Suprapubic skin (tissue), 3 donors: ENCODE measurements at regions not wholly inside any gene's neighbourhood (a gene's known extent, or its start where the extent isn't known, plus 50 kb on each side); places are given as distances from the start of the nearest gene placed in this dataset.

Experiments
- EP300 ChIP-seq: sonication (generic); formaldehyde crosslinking; IDR thresholded peaks from one replicate; pipeline ENCODE4 v1.6.1; 2017; ENCODE audit warnings: antibody characterized with exemption
- POLR2A ChIP-seq, 2 donors: fragments of 450-650 bp; IDR thresholded peaks; one replicate each; pipeline ENCODE4 v1.6.1; 2017; ENCODE audit warnings: antibody characterized with exemption in 2 of 2, mild to moderate bottlenecking in 2 of 2, moderate library complexity in 2 of 2
- TF ChIP-seq, protein P1 (sequence below), 2 donors: fragments of 200-600 bp in 1 of 2; fragments of 450-650 bp in 1 of 2; sonication (generic) in 1 of 2; IDR thresholded peaks; one replicate each; pipeline ENCODE4 v1.5.1; 2016 to 2019; ENCODE audit warnings: antibody characterized with exemption in 2 of 2, mild to moderate bottlenecking in 1 of 2, moderate library complexity in 1 of 2

DNA sequence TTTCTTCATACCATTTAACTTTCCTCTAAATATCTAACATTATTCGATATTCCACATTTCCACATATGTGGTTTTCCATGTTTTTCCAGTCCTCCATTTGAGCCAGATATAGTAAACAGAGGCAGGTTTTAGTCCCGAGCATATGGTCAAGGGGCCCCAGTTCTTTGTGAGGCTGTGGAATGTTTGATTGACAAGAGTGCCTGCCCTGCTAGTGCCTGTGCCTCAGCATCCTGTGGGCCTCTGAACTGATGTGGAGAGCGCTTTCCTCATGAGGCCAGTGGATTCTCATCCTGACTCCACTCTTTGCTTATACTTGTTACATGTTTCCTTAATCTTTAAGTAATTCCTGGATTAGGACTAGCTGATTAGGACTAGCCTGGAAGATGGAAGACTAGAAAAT is 58.8 kb downstream of the POM121L12 start:
- TF ChIP-seq, protein P1, sequence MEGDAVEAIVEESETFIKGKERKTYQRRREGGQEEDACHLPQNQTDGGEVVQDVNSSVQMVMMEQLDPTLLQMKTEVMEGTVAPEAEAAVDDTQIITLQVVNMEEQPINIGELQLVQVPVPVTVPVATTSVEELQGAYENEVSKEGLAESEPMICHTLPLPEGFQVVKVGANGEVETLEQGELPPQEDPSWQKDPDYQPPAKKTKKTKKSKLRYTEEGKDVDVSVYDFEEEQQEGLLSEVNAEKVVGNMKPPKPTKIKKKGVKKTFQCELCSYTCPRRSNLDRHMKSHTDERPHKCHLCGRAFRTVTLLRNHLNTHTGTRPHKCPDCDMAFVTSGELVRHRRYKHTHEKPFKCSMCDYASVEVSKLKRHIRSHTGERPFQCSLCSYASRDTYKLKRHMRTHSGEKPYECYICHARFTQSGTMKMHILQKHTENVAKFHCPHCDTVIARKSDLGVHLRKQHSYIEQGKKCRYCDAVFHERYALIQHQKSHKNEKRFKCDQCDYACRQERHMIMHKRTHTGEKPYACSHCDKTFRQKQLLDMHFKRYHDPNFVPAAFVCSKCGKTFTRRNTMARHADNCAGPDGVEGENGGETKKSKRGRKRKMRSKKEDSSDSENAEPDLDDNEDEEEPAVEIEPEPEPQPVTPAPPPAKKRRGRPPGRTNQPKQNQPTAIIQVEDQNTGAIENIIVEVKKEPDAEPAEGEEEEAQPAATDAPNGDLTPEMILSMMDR (IDR thresholded peaks at IDR 0.05): no peak
- TF ChIP-seq POLR2A (IDR thresholded peaks at IDR 0.05) (no peak), EP300 (no peak)
